Adrenal gland (tissue), 9 donors: ENCODE measurements at regions not wholly inside any gene's neighbourhood (a gene's known extent, or its start where the extent isn't known, plus 50 kb on each side); places are given as distances from the start of the nearest gene placed in this dataset.

Source experiments
- DNase-seq, 7 donors: peaks; one replicate each; pipeline ENCODE4 v3.0.0-alpha.2; 2019 to 2020
- H3K27ac ChIP-seq, 5 donors: fragments of 200-600 bp; sonication (generic) in 4 of 5; 1 replicate in 3 of 5; 2 replicates in 2 of 5; pipeline versions ENCODE4 v1.5.1 to v1.8.0; 2016 to 2020; ENCODE audit warnings: mild to moderate bottlenecking in 1 of 5
- H3K27me3 ChIP-seq: fragments of 200-600 bp; 2 replicates; pipeline ENCODE4 v1.8.0; 2021
- H3K36me3 ChIP-seq, 2 donors: fragments of 200-600 bp; replicated peaks in 1 of 2; 1 replicate in 1 of 2; 2 replicates in 1 of 2; pipeline versions ENCODE4 v1.5.1 to v1.8.0; 2018 to 2022
- H3K4me1 ChIP-seq, 2 donors: fragments of 200-600 bp; replicated peaks in 1 of 2; 1 replicate in 1 of 2; 2 replicates in 1 of 2; pipeline versions ENCODE4 v1.5.1 to v1.8.0; 2018 to 2021
- H3K4me3 ChIP-seq, 4 donors: fragments of 200-600 bp; sonication (generic) in 3 of 4; one replicate each; pipeline ENCODE4 v1.5.1; 2016 to 2018
- H3K9me3 ChIP-seq, 3 donors: fragments of 200-600 bp; sonication (generic) in 1 of 3; replicated peaks in 1 of 3; 1 replicate in 2 of 3; 2 replicates in 1 of 3; pipeline versions ENCODE4 v1.5.1 to v1.8.0; 2016 to 2021
- CTCF ChIP-seq, 6 experiments: fragments of 450-650 bp in 4 of 6; fragments of 200-600 bp in 2 of 6; sonication (generic) in 1 of 6; IDR thresholded peaks; 1 replicate in 5 of 6; 2 replicates in 1 of 6; pipeline versions ENCODE4 v1.5.1 to v1.8.0; 2016 to 2021; ENCODE audit warnings: antibody characterized with exemption in 6 of 6, mild to moderate bottlenecking in 2 of 6, moderate library complexity in 1 of 6
- POLR2A ChIP-seq, 2 donors: fragments of 450-650 bp; IDR thresholded peaks; one replicate each; pipeline ENCODE4 v1.6.1; 2017; ENCODE audit warnings: antibody characterized with exemption in 2 of 2, mild to moderate bottlenecking in 2 of 2, moderate library complexity in 1 of 2
- WGBS, 4 donors: extraction: QIAGEN DNeasy Blood & Tissue Kit in 2 of 4; methylation state at CpG; one replicate each; pipeline versions ENCODE4 v1.1.5 to v1.1.7; 2013 to 2017; 5-methylcytosine and 5-hydroxymethylcytosine counted together
- intact Hi-C, 2 donors: fragments of 100-400 bp; cut with DNase I; formaldehyde crosslinking; loops; one replicate each; pipeline versions ENCODE4 v1.14.1 to v1.15.0; 2022 to 2023
- donor health status: healthy with polysubstance abuse.
- donor health status: Bipolar disorder and iron deficiency.
- donor health status: DM: yes; HTN: yes; CAD: no.
- donor health status: DM: no; HTN: no; CAD: no.
- donor health status: DM: no; HTN: no; CAD: no.

GRCh38 chr6:62367601-62368000 lies 81.6 kb upstream of the KHDRBS2 start:
- H3K9me3 ChIP-seq: no peaks in the 10 kb centered on the region
- no peak overlapping the region for H3K4me3 ChIP-seq
- no peaks in the 10 kb centered on the region for H3K36me3 ChIP-seq
- 45 to 60% (median 52%) methylated on average over 5 of the region's 5 CpGs for WGBS, 4 donors
- DNase-seq: no peak
- intact Hi-C loops: no loop called here
- H3K27me3 ChIP-seq: no peaks in the 10 kb centered on the region
- H3K4me1 ChIP-seq: no peaks in the 10 kb centered on the region
- TF ChIP-seq CTCF (IDR thresholded peaks at IDR 0.05): no peak
- TF ChIP-seq POLR2A (IDR thresholded peaks at IDR 0.05): no peak
- no peak overlapping the region for H3K27ac ChIP-seq

GRCh38 chr6:62362097-62362496 lies 76.1 kb upstream of the KHDRBS2 start:
- WGBS, 4 donors: 55 to 87% (median 73%) methylated on average over 1 of the region's 1 CpG

GRCh38 chr6:62357835-62358234 lies 71.8 kb upstream of the KHDRBS2 start:
- no peaks in the 10 kb centered on the region for H3K9me3 ChIP-seq
- TF ChIP-seq POLR2A (IDR thresholded peaks at IDR 0.05) (no peak), CTCF (IDR thresholded peaks at IDR 0.05) (no peak)
- no peak for DNase-seq
- intact Hi-C loops: no loop called here
- no peaks in the 10 kb centered on the region for H3K4me1 ChIP-seq
- 40 to 46% (median 43%) methylated on average over 6 of the region's 6 CpGs for WGBS, 4 donors
- no peak overlapping the region for H3K27ac ChIP-seq
- H3K4me3 ChIP-seq: no peak overlapping the region
- no peaks in the 10 kb centered on the region for H3K36me3 ChIP-seq
- no peaks in the 10 kb centered on the region for H3K27me3 ChIP-seq

More at GRCh38 chr6:62362097-62362496, 76.1 kb upstream of the KHDRBS2 start:
- Histone ChIP-seq H3K4me3 (no peak overlapping the region), H3K27me3 (no peaks in the 10 kb centered on the region), H3K27ac (no peak overlapping the region), H3K9me3 (no peaks in the 10 kb centered on the region), H3K36me3 (no peaks in the 10 kb centered on the region), H3K4me1 (no peaks in the 10 kb centered on the region)
- TF ChIP-seq CTCF (IDR thresholded peaks at IDR 0.05) (no peak), POLR2A (IDR thresholded peaks at IDR 0.05) (no peak)
- intact Hi-C loops: no loop called here
- no peak for DNase-seq

- 52 to 78% (median 52%) methylated on average over 1 of the region's 1 CpG for WGBS, 4 donors
- Histone ChIP-seq H3K9me3 (no peaks in the 10 kb centered on the region), H3K4me3 (no peak overlapping the region), H3K27me3 (no peaks in the 10 kb centered on the region), H3K4me1 (no peaks in the 10 kb centered on the region), H3K27ac (no peak overlapping the region), H3K36me3 (no peaks in the 10 kb centered on the region)
- no peak for DNase-seq
- TF ChIP-seq CTCF (IDR thresholded peaks at IDR 0.05): no peak
- TF ChIP-seq POLR2A (IDR thresholded peaks at IDR 0.05): no peak
- intact Hi-C loops: no loop called here
Measured at GRCh38 chr6:62354261-62354660, 68.2 kb upstream of the KHDRBS2 start.
